Epidermal melanocyte (primary cell): ENCODE measurements at regions not wholly inside any gene's neighbourhood (a gene's known extent, or its start where the extent isn't known, plus 50 kb on each side); places are given as distances from the start of the nearest gene placed in this dataset.
"Not testable (repeated sequence)": the region's sequence is repeated elsewhere in the genome, so short reads cannot be mapped to it uniquely, and the experiment has no call there.

Source experiments
- DNase-seq: peaks from one replicate; pipeline ENCODE4 v3.0.0; 2011; ENCODE audit warnings: low spot score; ENCODE audit not compliant: insufficient read length

DNA sequence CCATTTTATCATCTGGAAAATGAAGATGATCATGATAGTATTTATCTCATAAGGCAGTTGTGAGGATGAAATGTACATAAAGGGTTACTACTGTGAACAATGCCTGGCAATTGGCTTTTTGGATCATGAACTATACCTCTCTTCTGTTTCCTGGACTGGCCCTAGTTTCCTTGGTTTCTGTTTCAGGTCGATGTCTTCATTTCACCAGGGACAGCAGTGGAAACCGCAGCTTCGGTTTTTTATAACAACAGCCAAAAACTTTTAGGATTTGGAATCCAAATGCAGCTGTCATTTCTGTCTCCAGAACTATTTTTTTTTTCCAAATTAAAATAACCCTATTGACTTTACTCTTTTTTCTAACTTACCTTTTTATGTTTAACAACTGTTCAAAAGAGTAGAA lies 425.1 kb downstream of the RND3 start:
- no peak for DNase-seq

- DNase-seq = no peak
Measured at GRCh38 chr2:150060341-150060740, 427.1 kb downstream of the RND3 start.

- not testable (repeated sequence) for DNase-seq
Measured at GRCh38 chr2:150059676-150060075, 427.8 kb downstream of the RND3 start.

- no peak for DNase-seq
Measured at GRCh38 chr2:150052457-150052856, 435.0 kb downstream of the RND3 start.

DNA sequence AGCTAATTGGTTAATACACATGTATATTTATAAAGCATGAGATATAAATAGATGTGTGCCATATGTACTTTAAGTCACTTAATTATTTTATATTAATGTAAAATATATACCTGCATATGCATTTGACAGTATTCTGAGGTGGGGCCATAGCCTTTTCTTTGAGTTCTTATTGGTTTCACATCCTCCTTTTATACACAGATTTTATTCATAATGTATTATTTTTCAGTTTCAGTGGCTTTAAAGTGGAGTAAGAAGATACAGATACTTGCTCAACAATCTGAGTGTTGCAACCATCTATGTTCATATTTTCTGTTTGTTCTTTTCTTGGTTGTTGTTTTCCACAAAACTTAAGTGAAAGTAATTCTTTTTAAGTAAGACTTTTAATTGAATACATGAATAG lies 436.5 kb downstream of the RND3 start:
- DNase-seq = no peak

DNA sequence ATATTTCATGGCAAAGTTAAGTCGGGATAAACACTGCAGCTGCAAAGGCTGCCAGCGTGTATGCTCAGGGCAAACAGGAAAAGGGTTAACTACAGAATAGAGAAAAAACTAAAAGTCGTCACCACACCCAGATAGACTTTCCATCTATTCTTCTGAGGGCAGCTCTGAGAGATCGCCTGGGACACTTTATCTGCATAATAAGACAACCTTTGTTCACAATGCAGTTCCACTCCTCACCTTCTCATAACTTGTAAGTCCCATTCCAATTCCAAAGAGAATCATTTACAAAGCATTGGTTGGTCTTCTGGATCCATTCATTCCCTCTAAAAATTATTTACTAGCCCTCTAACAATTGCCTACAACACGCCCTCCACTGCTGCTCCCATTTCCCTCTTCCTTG lies 437.4 kb downstream of the RND3 start:
- no peak for DNase-seq

DNA sequence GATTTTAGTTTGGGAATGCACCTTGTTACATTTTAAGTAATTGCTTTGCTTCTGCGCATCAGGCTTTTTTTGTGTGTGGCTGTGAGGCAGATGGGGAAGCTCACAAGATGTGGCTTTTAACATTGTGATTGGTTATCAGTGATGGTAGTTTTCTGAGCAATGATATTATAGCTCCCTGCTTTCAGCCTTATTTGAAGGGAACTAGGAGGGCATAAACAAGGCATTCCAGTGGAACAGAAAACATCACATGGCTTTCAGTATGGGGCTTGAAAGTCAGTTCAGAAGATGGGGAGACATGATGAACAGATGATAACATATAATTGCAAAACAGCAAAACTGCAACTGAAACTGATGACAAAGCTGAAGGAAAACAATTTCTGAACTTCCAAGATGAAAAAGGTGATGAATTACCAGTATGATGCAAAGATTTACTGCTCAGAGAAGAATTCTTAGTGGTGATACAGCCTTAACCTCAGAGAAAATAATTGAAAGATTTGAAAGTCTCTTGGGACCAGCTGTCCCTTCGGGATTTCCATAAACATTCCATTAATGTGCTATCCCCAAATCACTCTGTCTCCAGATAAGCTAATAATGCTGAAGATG lies 439.7 kb downstream of the RND3 start:
- DNase-seq = no peak

DNA sequence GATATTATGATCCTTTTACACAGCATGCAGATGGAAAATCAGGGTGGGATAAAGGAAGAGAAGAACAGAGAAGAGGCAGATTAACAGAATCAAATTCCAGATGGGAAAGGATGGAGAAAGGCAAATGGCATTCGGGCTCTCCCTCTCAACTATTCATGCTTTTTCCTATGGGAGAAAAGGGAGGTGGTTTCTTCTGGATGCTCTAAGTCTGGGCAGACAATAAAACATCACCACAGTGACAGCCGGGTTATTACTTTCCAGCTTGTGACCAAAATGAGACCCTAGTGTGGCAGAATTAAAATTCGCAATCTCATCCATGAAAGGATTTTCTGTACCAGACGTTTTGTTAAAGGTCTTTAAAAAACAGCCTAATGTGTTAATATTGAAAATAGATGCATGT lies 440.7 kb downstream of the RND3 start:
- no peak for DNase-seq

GRCh38 chr2:150046211-150046610 lies 441.3 kb downstream of the RND3 start:
- DNase-seq = no peak

- DNase-seq = no peak
Measured at GRCh38 chr2:150045601-150046000, 441.9 kb downstream of the RND3 start.

DNA sequence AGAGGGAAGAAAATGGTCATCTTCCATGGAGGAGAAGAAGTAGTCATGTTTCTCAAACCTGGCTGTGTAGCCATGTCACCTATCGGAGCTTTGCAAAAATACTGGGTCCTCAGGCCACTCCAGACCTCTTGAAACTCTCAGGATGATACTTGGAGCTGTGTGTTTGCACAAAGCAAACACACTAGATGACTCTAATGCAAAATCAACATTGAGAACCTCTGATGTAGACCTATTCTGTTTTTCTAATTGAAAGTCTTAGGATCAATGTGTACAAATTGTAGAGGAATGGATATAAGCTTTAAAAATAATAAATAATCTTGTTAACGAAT lies 444.3 kb downstream of the RND3 start:
- DNase-seq = no peak

DNA sequence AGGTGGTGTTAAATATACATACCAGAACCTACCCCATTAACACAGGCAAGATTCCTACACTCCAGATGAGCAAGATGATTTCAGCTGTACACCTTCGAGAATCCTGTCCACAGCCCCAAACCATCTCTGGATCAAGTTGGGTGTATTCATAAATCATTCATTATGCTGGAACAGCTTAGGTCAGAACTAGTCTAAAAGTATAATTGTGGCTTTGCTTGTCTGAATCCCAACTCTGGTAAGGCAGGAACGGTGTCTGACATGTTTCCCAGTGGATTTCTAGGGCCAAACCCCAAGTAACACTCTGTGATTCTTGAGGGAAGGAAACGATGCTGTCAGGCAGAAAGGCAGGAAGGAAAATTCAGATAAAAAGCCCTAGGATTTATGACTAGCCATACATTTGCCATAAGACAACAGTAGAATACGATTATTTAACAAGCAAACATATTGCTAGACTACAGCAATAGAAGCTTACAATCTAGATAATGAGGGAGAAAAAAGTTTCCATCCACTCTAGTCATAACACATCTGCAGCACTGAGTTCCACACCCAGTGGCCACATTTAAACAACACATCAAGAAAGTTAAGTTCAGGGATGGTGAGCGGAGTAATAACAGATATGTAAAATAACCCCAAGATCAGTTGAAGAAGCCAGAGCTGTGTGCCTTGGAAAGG lies 444.8 kb downstream of the RND3 start:
- DNase-seq = no peak

DNA sequence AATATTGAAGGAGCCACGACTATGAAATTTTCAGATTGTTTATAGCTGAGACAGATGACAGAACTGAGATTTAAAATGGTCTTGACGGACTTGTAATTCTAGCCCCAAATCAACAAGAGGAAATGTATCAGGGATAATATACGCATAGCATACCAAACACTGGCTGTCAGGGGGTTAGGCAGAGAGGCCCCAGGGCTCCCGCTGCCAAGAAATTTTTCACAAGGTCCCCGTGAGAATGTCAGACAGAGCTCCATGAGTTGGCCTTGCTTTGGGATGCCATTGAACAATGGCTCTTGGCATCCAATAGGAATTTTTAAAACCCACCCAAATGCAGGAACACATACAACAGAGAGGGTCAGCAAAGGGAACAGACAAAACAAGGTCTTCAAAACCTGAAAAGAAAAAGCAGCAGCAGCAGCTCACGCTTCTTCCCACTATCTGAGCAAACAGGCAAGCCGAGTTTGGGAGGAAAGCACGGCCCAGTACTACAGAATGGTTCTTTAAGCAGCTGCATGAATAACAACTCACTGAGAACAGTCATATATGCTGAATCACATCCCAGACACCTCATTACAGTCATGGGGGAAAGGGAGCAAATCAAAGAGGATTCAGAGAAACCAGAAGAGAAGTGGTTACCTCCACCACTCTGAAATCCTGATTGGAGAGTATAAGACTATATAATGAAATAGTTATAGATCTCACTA lies 445.6 kb downstream of the RND3 start:
- no peak for DNase-seq

GRCh38 chr2:150036622-150037021 lies 449.0 kb upstream of the MMADHC start:
- no peak for DNase-seq

GRCh38 chr2:150034665-150035064 lies 447.1 kb upstream of the MMADHC start:
- no peak for DNase-seq

DNA sequence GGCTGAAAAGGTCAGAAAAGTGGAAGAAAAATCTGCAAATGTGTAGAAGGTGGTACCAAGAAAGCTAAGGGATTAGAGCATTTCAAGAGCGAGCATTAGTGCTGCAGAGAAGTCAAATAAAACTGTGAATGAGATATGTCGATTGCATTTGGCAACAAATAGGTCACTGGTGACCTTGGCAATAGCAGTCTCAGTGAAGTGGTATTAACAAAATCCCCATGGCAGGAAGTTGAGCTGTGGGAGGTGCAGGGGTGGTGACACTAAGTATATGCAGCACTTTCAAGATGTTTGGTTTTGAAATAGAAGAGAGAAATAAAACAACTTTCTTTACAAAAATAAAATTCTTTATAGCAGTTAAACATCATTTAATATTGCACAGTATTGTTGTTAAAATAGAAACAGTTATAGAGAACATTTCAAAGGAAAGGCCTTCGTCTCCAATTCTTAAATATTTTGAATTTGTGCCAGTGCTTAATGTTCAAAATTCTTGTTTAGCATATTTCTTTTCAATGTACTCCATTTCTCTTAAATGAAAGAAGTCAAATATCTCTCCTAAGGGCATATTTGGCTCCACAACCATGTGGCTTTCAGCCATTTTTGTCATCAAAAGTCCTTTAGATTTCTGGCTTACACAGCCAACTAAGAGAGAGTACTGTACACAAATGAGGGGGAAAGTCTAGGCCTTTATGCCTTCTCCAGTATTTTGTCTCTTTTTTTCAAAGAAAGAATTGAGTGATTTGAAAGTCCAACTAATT lies 443.0 kb upstream of the MMADHC start:
- DNase-seq = no peak

DNA sequence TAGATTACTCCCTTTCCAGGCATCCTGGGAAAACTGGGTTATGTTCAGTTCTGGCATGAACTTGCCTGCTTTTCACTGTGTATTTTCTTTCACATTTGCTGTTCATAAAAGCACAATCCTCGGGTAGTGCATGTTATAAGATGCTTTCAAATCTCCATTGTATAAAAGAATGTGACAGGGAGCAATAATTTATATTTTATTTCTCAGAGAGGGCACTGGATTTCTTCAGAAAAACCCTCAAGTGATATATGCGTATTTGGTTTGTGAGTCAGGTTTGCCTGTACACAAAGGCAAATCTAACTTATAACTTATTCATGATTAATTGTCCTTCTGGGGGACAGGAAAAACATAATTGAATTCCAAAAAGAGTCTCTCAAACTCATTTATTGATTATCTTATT lies 440.7 kb upstream of the MMADHC start:
- DNase-seq = no peak

- DNase-seq = no peak
Measured at GRCh38 chr2:150027164-150027563, 439.6 kb upstream of the MMADHC start.

DNA sequence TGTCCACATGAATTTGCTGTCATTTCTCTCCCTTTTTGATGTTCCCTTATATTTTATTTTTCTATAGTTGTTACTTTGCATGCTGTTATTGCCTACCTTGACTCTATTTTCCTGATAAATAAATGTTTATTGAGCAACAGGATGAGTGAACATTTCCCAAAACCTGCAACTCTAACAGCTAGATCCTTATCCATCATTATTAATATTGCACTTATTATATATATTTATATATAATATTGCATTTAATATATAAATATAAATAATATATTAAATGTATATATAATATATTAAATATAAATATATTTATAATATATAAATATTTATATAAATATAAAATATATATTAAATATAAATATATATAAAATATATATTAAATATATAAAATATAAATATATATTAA lies 436.1 kb upstream of the MMADHC start:
- DNase-seq = no peak

GRCh38 chr2:150023044-150023443 lies 435.5 kb upstream of the MMADHC start:
- DNase-seq = no peak

DNA sequence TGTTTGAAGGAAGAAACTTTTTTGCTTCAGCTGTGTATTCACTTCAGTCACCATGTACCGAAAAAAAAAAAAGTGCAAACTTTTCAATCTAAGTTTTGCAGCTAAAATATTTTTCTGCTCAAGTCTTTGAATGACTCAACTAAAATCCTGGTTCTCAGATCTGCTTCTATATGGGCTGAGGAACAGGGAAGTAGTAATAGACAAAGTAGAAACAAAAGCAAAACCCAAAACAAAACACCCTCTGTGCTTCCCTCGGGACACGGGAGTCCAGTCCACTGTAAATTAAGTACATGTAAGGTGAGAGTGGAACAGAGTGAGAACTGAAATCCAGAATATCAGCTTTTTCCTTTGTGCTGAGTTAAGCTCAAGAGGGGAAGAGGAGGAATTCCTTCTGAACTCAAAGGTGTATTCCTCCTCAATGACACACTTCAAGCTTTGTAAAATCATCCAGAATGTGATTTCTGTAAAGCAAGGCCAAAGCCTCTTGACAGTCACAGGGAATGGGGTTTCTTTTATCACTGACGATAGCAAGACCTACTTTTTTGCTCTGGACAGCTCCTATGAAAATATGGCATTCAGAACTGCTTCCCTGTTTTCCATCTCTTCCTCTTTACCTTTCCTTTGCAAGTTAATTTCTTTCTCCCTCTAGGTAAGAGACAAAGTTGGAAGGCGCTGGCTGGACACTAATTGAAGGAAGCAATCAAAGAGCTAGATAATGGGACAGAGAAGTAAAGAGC lies 433.5 kb upstream of the MMADHC start:
- DNase-seq = no peak

DNA sequence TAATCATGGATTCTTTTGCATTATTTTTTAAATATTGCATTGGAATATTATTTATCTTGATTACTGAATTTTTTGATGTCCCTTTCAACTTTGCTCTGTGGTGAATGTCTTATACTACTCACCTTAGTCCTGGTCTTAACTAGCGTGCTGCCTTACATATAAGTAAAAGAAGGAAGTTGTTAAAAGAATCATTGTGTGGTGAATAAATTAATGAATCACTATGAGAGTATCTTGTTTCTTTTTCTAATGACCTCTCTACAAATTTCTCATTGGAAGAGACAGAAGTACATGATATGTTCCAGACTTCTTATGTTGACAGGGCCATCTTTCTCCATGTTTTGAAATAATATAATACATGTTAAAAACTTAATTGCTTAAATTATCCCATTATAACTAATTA lies 432.6 kb upstream of the MMADHC start:
- no peak for DNase-seq
